ENCODE measurements at regions not wholly inside any gene's neighbourhood (a gene's known extent, or its start where the extent isn't known, plus 50 kb on each side); places are given as distances from the start of the nearest gene placed in this dataset.

DNA sequence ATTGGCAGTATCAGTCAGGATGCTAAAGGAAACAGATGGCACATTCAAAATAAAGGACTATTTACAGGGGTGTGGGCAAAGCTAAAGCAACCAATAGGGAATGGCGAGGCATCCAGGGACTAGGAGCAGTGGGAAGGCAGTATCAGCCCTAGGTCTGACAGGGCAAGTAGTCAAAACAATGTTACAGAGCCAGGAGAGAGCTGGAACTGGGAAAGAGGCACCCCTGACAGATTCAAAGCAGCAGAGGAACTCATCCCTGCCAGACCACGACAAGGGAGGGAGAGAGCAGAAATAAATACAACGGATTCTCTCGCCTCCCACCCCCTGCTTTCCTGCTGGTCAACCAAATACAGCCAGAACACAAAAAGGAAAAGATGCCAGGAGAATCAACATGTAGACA is 371.5 kb downstream of the NR2F1-AS1 start:
- Histone ChIP-seq H4K20me1 (ENCODE audit: insufficient read depth, low read length) (no peaks in the 10 kb centered on the region), H3K4me2 (ENCODE audit: low read length) (no peak overlapping the region), H3K27ac (ENCODE audit: low read depth, low read length, poor library complexity, severe bottlenecking) (no peak overlapping the region), H3K9me2 (ENCODE audit: insufficient read depth, low read length) (no peaks in the 10 kb centered on the region), H2AFZ (ENCODE audit: low read length) (no peak overlapping the region), H3K9me3 (ENCODE audit: low read length) (no peaks in the 10 kb centered on the region), H3K4me1 (ENCODE audit: insufficient read depth, low read length, poor library complexity, severe bottlenecking) (no peaks in the 10 kb centered on the region), H3K36me3 (ENCODE audit: insufficient read depth, low read length) (no peaks in the 10 kb centered on the region), H3K4me3 (ENCODE audit: low read depth, low read length, poor library complexity, severe bottlenecking) (no peak overlapping the region), H3K79me2 (ENCODE audit: insufficient read depth, low read depth, low read length) (no peaks in the 10 kb centered on the region)
- intact Hi-C loops (cut with micrococcal nuclease; ENCODE audit: unreplicated experiment), result no loop called here
- POLR2A ChIA-PET, result no interaction called here
- TF ChIP-seq, protein P1, sequence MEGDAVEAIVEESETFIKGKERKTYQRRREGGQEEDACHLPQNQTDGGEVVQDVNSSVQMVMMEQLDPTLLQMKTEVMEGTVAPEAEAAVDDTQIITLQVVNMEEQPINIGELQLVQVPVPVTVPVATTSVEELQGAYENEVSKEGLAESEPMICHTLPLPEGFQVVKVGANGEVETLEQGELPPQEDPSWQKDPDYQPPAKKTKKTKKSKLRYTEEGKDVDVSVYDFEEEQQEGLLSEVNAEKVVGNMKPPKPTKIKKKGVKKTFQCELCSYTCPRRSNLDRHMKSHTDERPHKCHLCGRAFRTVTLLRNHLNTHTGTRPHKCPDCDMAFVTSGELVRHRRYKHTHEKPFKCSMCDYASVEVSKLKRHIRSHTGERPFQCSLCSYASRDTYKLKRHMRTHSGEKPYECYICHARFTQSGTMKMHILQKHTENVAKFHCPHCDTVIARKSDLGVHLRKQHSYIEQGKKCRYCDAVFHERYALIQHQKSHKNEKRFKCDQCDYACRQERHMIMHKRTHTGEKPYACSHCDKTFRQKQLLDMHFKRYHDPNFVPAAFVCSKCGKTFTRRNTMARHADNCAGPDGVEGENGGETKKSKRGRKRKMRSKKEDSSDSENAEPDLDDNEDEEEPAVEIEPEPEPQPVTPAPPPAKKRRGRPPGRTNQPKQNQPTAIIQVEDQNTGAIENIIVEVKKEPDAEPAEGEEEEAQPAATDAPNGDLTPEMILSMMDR (conservative IDR thresholded peaks at IDR 0.05; ENCODE audit: low read length), result no peak
- no peak for TF ChIP-seq EZH2phosphoT487 (IDR thresholded peaks at IDR 0.05; ENCODE audit: borderline replicate concordance, low read depth, low read length)
- BruUV-seq (replicated peaks), result no TSS peak
- no peak for DNase-seq (ENCODE audit: low spot score)
- CTCF ChIA-PET (ENCODE audit: unreplicated experiment), result no interaction called here

DNA sequence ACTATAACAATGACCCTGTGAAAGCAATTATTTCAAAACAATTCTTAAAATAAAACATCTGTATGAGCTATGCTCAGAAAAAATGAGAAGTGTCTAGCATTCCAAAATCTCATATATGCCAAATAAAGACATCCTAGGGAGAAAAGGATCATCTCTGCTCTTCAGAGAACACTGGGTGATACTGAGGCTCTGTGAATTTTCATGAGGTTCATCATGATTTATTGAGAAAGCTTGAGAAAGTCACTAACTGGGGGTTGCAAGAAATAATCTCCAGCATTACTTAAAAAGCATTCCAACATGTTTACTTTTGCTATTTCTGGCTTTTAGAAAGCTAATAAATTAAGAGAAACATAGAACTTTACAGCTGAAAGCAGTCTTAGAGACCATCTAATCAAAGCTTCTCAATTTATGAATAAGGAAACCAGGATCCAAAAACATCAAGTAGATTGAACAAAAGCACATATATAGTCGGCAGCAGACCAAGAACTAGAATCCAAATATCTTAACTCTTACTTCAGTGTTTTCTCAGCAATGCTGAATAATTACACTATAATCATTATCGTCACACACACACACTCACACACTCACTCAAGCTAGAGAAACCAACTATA is 372.8 kb downstream of the NR2F1-AS1 start:
- H3K79me2 ChIP-seq (ENCODE audit: insufficient read depth, low read depth, low read length), result no peaks in the 10 kb centered on the region
- H3K4me1 ChIP-seq (ENCODE audit: insufficient read depth, low read length, poor library complexity, severe bottlenecking), result no peaks in the 10 kb centered on the region
- H3K4me2 ChIP-seq (ENCODE audit: low read length), result no peak overlapping the region
- no peak for DNase-seq (ENCODE audit: low spot score)
- H3K9me3 ChIP-seq (ENCODE audit: low read length), result no peaks in the 10 kb centered on the region
- ChIA-PET CTCF (ENCODE audit: unreplicated experiment) (no interaction called here), POLR2A (no interaction called here)
- BruUV-seq (replicated peaks), result no TSS peak
- intact Hi-C loops (cut with micrococcal nuclease; ENCODE audit: unreplicated experiment), result no loop called here
- no peaks in the 10 kb centered on the region for H3K9me2 ChIP-seq (ENCODE audit: insufficient read depth, low read length)
- no peaks in the 10 kb centered on the region for H3K36me3 ChIP-seq (ENCODE audit: insufficient read depth, low read length)
- no peak overlapping the region for H3K4me3 ChIP-seq (ENCODE audit: low read depth, low read length, poor library complexity, severe bottlenecking)
- TF ChIP-seq, protein P1 (conservative IDR thresholded peaks at IDR 0.05; ENCODE audit: low read length), result no peak
- TF ChIP-seq EZH2phosphoT487 (IDR thresholded peaks at IDR 0.05; ENCODE audit: borderline replicate concordance, low read depth, low read length), result no peak
- no peak overlapping the region for H3K27ac ChIP-seq (ENCODE audit: low read depth, low read length, poor library complexity, severe bottlenecking)
- H2AFZ ChIP-seq (ENCODE audit: low read length), result no peak overlapping the region
- H4K20me1 ChIP-seq (ENCODE audit: insufficient read depth, low read length), result no peaks in the 10 kb centered on the region

DNA sequence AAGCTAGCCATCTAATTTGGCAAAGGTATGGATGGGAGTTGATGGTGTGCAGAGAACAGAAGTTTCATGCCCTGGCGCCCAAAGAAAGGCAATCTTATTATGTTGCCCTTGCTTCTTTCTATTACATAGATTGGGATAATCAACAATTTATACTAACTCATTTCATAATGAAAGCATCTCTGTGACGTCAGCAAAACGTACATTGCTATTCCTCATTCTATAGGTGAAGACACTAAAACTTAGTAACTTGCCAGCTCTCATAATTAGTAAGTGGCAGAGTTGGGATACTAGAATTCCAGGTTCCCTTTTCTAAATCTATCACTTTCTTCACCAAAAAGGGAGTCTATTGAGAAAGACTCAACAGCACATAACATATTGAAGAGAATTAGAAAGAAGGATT is 374.8 kb downstream of the NR2F1-AS1 start:
- no peaks in the 10 kb centered on the region for H3K79me2 ChIP-seq (ENCODE audit: insufficient read depth, low read depth, low read length)
- no peak for TF ChIP-seq EZH2phosphoT487 (IDR thresholded peaks at IDR 0.05; ENCODE audit: borderline replicate concordance, low read depth, low read length)
- TF ChIP-seq, protein P1 (conservative IDR thresholded peaks at IDR 0.05; ENCODE audit: low read length), result no peak
- no peak overlapping the region for H3K4me2 ChIP-seq (ENCODE audit: low read length)
- no peaks in the 10 kb centered on the region for H4K20me1 ChIP-seq (ENCODE audit: insufficient read depth, low read length)
- POLR2A ChIA-PET, result no interaction called here
- no peak overlapping the region for H2AFZ ChIP-seq (ENCODE audit: low read length)
- H3K27ac ChIP-seq (ENCODE audit: low read depth, low read length, poor library complexity, severe bottlenecking), result no peak overlapping the region
- H3K9me2 ChIP-seq (ENCODE audit: insufficient read depth, low read length), result no peaks in the 10 kb centered on the region
- CTCF ChIA-PET (ENCODE audit: unreplicated experiment), result no interaction called here
- H3K4me1 ChIP-seq (ENCODE audit: insufficient read depth, low read length, poor library complexity, severe bottlenecking), result no peaks in the 10 kb centered on the region
- DNase-seq (ENCODE audit: low spot score), result no peak
- BruUV-seq (replicated peaks), result no TSS peak
- intact Hi-C loops (cut with micrococcal nuclease; ENCODE audit: unreplicated experiment), result no loop called here
- no peaks in the 10 kb centered on the region for H3K36me3 ChIP-seq (ENCODE audit: insufficient read depth, low read length)
- H3K9me3 ChIP-seq (ENCODE audit: low read length), result no peaks in the 10 kb centered on the region
- no peak overlapping the region for H3K4me3 ChIP-seq (ENCODE audit: low read depth, low read length, poor library complexity, severe bottlenecking)

Measured in OCI-LY7 (cell line).